Heart right ventricle (tissue), 16 donors: ENCODE measurements at regions not wholly inside any gene's neighbourhood (a gene's known extent, or its start where the extent isn't known, plus 50 kb on each side); places are given as distances from the start of the nearest gene placed in this dataset.
"Not testable (repeated sequence)": the region's sequence is repeated elsewhere in the genome, so short reads cannot be mapped to it uniquely, and the experiment has no call there.

Source experiments
- ATAC-seq, 8 donors: fragments of 200-7000 bp; cut with Tn5 transposase; one replicate each; pipeline ENCODE4 v1.9.1; 2020; ENCODE audit warnings: mild to moderate bottlenecking in 8 of 8, moderate library complexity in 8 of 8, moderate number of reproducible peaks in 1 of 8
- DNase-seq, 2 donors: peaks; one replicate each; pipeline ENCODE4 v3.0.0-alpha.2; 2020
- H3K27ac ChIP-seq, 10 donors: fragments of 200-600 bp; sonication (generic) in 2 of 10; one replicate each; pipeline versions ENCODE4 v1.5.0 to v1.8.0; 2020 to 2022; ENCODE audit warnings: mild to moderate bottlenecking in 3 of 10
- H3K27me3 ChIP-seq, 7 donors: fragments of 200-600 bp; one replicate each; pipeline ENCODE4 v1.8.0; 2021 to 2022; ENCODE audit warnings: mild to moderate bottlenecking in 2 of 7
- H3K36me3 ChIP-seq, 9 donors: fragments of 200-600 bp; sonication (generic) in 1 of 9; one replicate each; pipeline versions ENCODE4 v1.5.0 to v1.8.0; 2020 to 2022; ENCODE audit warnings: mild to moderate bottlenecking in 2 of 9
- H3K4me1 ChIP-seq, 9 donors: fragments of 200-600 bp; sonication (generic) in 1 of 9; one replicate each; pipeline versions ENCODE4 v1.5.0 to v1.8.0; 2020 to 2022; ENCODE audit warnings: mild to moderate bottlenecking in 4 of 9
- H3K4me3 ChIP-seq, 10 donors: fragments of 200-600 bp; sonication (generic) in 2 of 10; one replicate each; pipeline versions ENCODE4 v1.5.0 to v1.8.0; 2020 to 2022; ENCODE audit warnings: mild to moderate bottlenecking in 7 of 10, moderate library complexity in 2 of 10
- H3K9me3 ChIP-seq, 11 donors: fragments of 200-600 bp in 10 of 11; sonication (generic) in 2 of 11; one replicate each; pipeline versions ENCODE4 v1.5.0 to v1.8.0; 2013 to 2022; ENCODE audit warnings: mild to moderate bottlenecking in 2 of 11, control low read depth in 1 of 11, moderate library complexity in 1 of 11
- CTCF ChIP-seq, 9 donors: fragments of 200-600 bp; sonication (generic) in 2 of 9; IDR thresholded peaks; one replicate each; pipeline versions ENCODE4 v1.5.0 to v1.8.0; 2021 to 2022; ENCODE audit warnings: antibody characterized with exemption in 9 of 9, mild to moderate bottlenecking in 5 of 9, moderate library complexity in 1 of 9
- WGBS, 2 donors: extraction: QIAGEN DNeasy Blood & Tissue Kit; methylation state at CpG; one replicate each; pipeline ENCODE4 v1.1.7; 2013; ENCODE audit warnings: inconsistent platforms in 1 of 2; 5-methylcytosine and 5-hydroxymethylcytosine counted together
- intact Hi-C, 10 donors: fragments of 100-400 bp; cut with DNase I; formaldehyde crosslinking; loops; one replicate each; pipeline versions ENCODE4 v1.11.1 to v1.14.2; 2022
- donor health status: Arrhythmogenic right ventricular cardiomyopathy.
- donor health status: ischemic (EF 13 %, LVEDD 7.1; RV severe dilation, severe dysfunction).
- donor health status: healthy with polysubstance abuse.
- donor health status: DM: no; HTN: yes; CAD: no.
- donor health status: DM: no; HTN: no; CAD: no.
- donor health status: ischemic (EF 25% LVEDD 6.9; RV normal size, moderate dysfunction).
- donor health status: ischemic (EF 25% LVEDD 5.7; RV mildly dilated, moderate dysfunction).
- donor health status: healthy.
- donor health status: DM: yes; HTN: yes; CAD: no.
- donor health status: Ischemic cardiomyopathy.
- donor health status: ischemic (EF 35%, LVEDD 5.7; RV mildly dilated, moderate dysfunction).
- donor health status: nonischemic (EF 11% LVEDD 7.7; RV severe dilation, severe dysfunction).
- donor health status: DM: yes; HTN: yes; CAD: no.
- donor health status: PGD.
- donor health status: ischemic (EF 29% LVEDD 5.4; RV normal size, mild dysfunction).
- donor health status: nonischemic (EF 23%, LVEDD 6.1; RV moderate dilation, normal function).

GRCh38 chr14:43285575-43285974, 1221.5 kb downstream of the FSCB start:
- no peak for ATAC-seq
- intact Hi-C loops: no loop called here
- no peak overlapping the region for H3K27ac ChIP-seq
- H3K4me3 ChIP-seq: no peak overlapping the region
- no peaks in the 10 kb centered on the region for H3K36me3 ChIP-seq
- no peaks in the 10 kb centered on the region for H3K27me3 ChIP-seq
- TF ChIP-seq CTCF (IDR thresholded peaks at IDR 0.05): no peak
- no peaks in the 10 kb centered on the region for H3K4me1 ChIP-seq
- peaks cover 0 to 5% (median 0%) of the 10 kb centered on the region in 11 donors for H3K9me3 ChIP-seq
- no peak for DNase-seq

- Histone ChIP-seq H3K36me3 (no peaks in the 10 kb centered on the region), H3K9me3 (no peaks in the 10 kb centered on the region), H3K27ac (no peak overlapping the region), H3K4me3 (no peak overlapping the region), H3K27me3 (no peaks in the 10 kb centered on the region), H3K4me1 (no peaks in the 10 kb centered on the region)
- DNase-seq: no peak
- intact Hi-C loops: no loop called here
- TF ChIP-seq CTCF (IDR thresholded peaks at IDR 0.05): no peak
- ATAC-seq: no peak
- 74 to 79% methylated on average over 4 of the region's 4 CpGs for WGBS, 2 donors
Observed at GRCh38 chr14:43260056-43260455, 1247.0 kb downstream of the FSCB start.

GRCh38 chr14:43258396-43258795, 1248.7 kb downstream of the FSCB start:
- Histone ChIP-seq H3K4me3 (no peak overlapping the region), H3K27ac (no peak overlapping the region), H3K36me3 (no peaks in the 10 kb centered on the region), H3K9me3 (peaks cover 0 to 5% (median 0%) of the 10 kb centered on the region in 11 donors), H3K4me1 (no peaks in the 10 kb centered on the region), H3K27me3 (no peaks in the 10 kb centered on the region)
- 56 to 57% methylated on average over 2 of the region's 2 CpGs for WGBS, 2 donors
- no peak for TF ChIP-seq CTCF (IDR thresholded peaks at IDR 0.05)
- ATAC-seq (no peak), DNase-seq (no peak)
- intact Hi-C loops: no loop called here

- H3K27me3 ChIP-seq, DNase-seq, H3K4me1 ChIP-seq, H3K36me3 ChIP-seq, H3K9me3 ChIP-seq, H3K4me3 ChIP-seq, H3K27ac ChIP-seq, ATAC-seq, intact Hi-C loops: not testable (repeated sequence)
- WGBS, 2 donors: 81 to 89% methylated on average over 5 of the region's 5 CpGs
Observed at GRCh38 chr14:43256996-43257395, 1250.1 kb downstream of the FSCB start.

- ATAC-seq (no peak), DNase-seq (no peak)
- Histone ChIP-seq H3K36me3 (no peaks in the 10 kb centered on the region), H3K4me1 (no peaks in the 10 kb centered on the region), H3K4me3 (no peak overlapping the region), H3K27me3 (no peaks in the 10 kb centered on the region), H3K27ac (no peak overlapping the region), H3K9me3 (peaks cover 0 to 5% (median 0%) of the 10 kb centered on the region in 11 donors)
- intact Hi-C loops: no loop called here
- TF ChIP-seq CTCF (IDR thresholded peaks at IDR 0.05): no peak
- WGBS, 2 donors: 84 to 90% methylated on average over 6 of the region's 6 CpGs
Observed at GRCh38 chr14:43252866-43253265, 1254.2 kb downstream of the FSCB start.
